ENCODE measurements at regions not wholly inside any gene's neighbourhood (a gene's known extent, or its start where the extent isn't known, plus 50 kb on each side); places are given as distances from the start of the nearest gene placed in this dataset.
"Not testable (repeated sequence)": the region's sequence is repeated elsewhere in the genome, so short reads cannot be mapped to it uniquely, and the experiment has no call there.

- no peak for FAIRE-seq
- DNase-seq (ENCODE audit: low spot score) = no peak
Measured at GRCh38 chr21:18550361-18550760, 146.8 kb upstream of the TMPRSS15 start.

- FAIRE-seq = no peak
- DNase-seq (ENCODE audit: low spot score) = no peak
Measured at GRCh38 chr21:18553786-18554185, 150.2 kb upstream of the TMPRSS15 start.

- DNase-seq (ENCODE audit: low spot score); FAIRE-seq: not testable (repeated sequence)
Measured at GRCh38 chr21:18567770-18568169, 164.2 kb upstream of the TMPRSS15 start.

- DNase-seq (ENCODE audit: low spot score) = no peak
- no peak for FAIRE-seq
Measured at GRCh38 chr21:18588001-18588662, 184.5 kb upstream of the TMPRSS15 start.

GRCh38 chr21:18601146-18601545 lies 197.6 kb upstream of the TMPRSS15 start:
- FAIRE-seq = no peak
- no peak for DNase-seq (ENCODE audit: low spot score)

- no peak for FAIRE-seq
- DNase-seq (ENCODE audit: low spot score) = no peak
Measured at GRCh38 chr21:18602711-18603110, 199.1 kb upstream of the TMPRSS15 start.

GRCh38 chr21:18603261-18603660 lies 199.7 kb upstream of the TMPRSS15 start:
- no peak for FAIRE-seq

GRCh38 chr21:18603980-18604379 lies 200.4 kb upstream of the TMPRSS15 start:
- DNase-seq (ENCODE audit: low spot score) (no peak), FAIRE-seq (no peak)

More at GRCh38 chr21:18603261-18603660, 199.7 kb upstream of the TMPRSS15 start:
- DNase-seq (ENCODE audit: low spot score) = no peak

- no peak for DNase-seq (ENCODE audit: low spot score)
- FAIRE-seq = no peak
Measured at GRCh38 chr21:18608226-18608625, 204.6 kb upstream of the TMPRSS15 start.

- DNase-seq (ENCODE audit: low spot score) (no peak), FAIRE-seq (no peak)
Measured at GRCh38 chr21:18614303-18614702, 210.7 kb upstream of the TMPRSS15 start.

- FAIRE-seq (no peak), DNase-seq (ENCODE audit: low spot score) (no peak)
Measured at GRCh38 chr21:18617291-18617690, 213.7 kb upstream of the TMPRSS15 start.

GRCh38 chr21:18620436-18620835 lies 216.9 kb upstream of the TMPRSS15 start:
- FAIRE-seq (no peak), DNase-seq (ENCODE audit: low spot score) (no peak)

GRCh38 chr21:18622383-18622782 lies 218.8 kb upstream of the TMPRSS15 start:
- no peak for DNase-seq (ENCODE audit: low spot score)
- no peak for FAIRE-seq

GRCh38 chr21:18630446-18630845 lies 226.9 kb upstream of the TMPRSS15 start:
- peak; percentile 9 for DNase-seq (ENCODE audit: low spot score)

GRCh38 chr21:18636897-18637296 lies 233.3 kb upstream of the TMPRSS15 start:
- DNase-seq (ENCODE audit: low spot score) = no peak
- FAIRE-seq = no peak

More at GRCh38 chr21:18630446-18630845, 226.9 kb upstream of the TMPRSS15 start:
- no peak for FAIRE-seq

- FAIRE-seq = no peak
- no peak for DNase-seq (ENCODE audit: low spot score)
Measured at GRCh38 chr21:18646116-18646515, 242.5 kb upstream of the TMPRSS15 start.

GRCh38 chr21:18655931-18656330 lies 252.3 kb upstream of the TMPRSS15 start:
- FAIRE-seq (no peak), DNase-seq (ENCODE audit: low spot score) (no peak)

- DNase-seq (ENCODE audit: low spot score) (no peak), FAIRE-seq (no peak)
Measured at GRCh38 chr21:18661842-18662241, 258.3 kb upstream of the TMPRSS15 start.

GRCh38 chr21:18663663-18664062 lies 260.1 kb upstream of the TMPRSS15 start:
- FAIRE-seq (no peak), DNase-seq (ENCODE audit: low spot score) (no peak)

GRCh38 chr21:18666725-18667124 lies 263.1 kb upstream of the TMPRSS15 start:
- DNase-seq (ENCODE audit: low spot score) = no peak
- FAIRE-seq = no peak

- no peak for FAIRE-seq
Measured at GRCh38 chr21:18673789-18674188, 270.2 kb upstream of the TMPRSS15 start.

GRCh38 chr21:18677632-18678031 lies 274.0 kb upstream of the TMPRSS15 start:
- FAIRE-seq (no peak), DNase-seq (ENCODE audit: low spot score) (no peak)

More at GRCh38 chr21:18673789-18674188, 270.2 kb upstream of the TMPRSS15 start:
- DNase-seq (ENCODE audit: low spot score) = no peak

- no peak for DNase-seq (ENCODE audit: low spot score)
- no peak for FAIRE-seq
Measured at GRCh38 chr21:18705971-18706370, 302.4 kb upstream of the TMPRSS15 start.

GRCh38 chr21:18711662-18712061 lies 308.1 kb upstream of the TMPRSS15 start:
- DNase-seq (ENCODE audit: low spot score) = no peak
- no peak for FAIRE-seq

Measured in RCC 7860 (cell line).